HL-60 (cell line): ENCODE measurements at regions not wholly inside any gene's neighbourhood (a gene's known extent, or its start where the extent isn't known, plus 50 kb on each side); places are given as distances from the start of the nearest gene placed in this dataset.

Source experiments
- DNase-seq, 2 experiments: peaks; one replicate each; pipeline ENCODE4 v3.0.0-alpha.2; 2010 to 2020; ENCODE audit warnings: low read depth in 1 of 2, low spot score in 1 of 2
- H3K27ac ChIP-seq: fragments of 250-450 bp; sonication (Bioruptor Pico); replicated peaks from 2 replicates; pipeline ENCODE4 v1.5.1; 2020; ENCODE audit warnings: mild to moderate bottlenecking, moderate library complexity
- H3K27me3 ChIP-seq: fragments of 250-450 bp; sonication (Bioruptor Pico); 2 replicates; pipeline ENCODE4 v1.5.1; 2021; ENCODE audit warnings: mild to moderate bottlenecking, moderate library complexity; ENCODE audit not compliant: insufficient read depth, poor library complexity, severe bottlenecking
- H3K4me3 ChIP-seq: replicated peaks from 2 replicates; pipeline ENCODE4 v1.5.1; 2011; ENCODE audit warnings: mild to moderate bottlenecking, control low read depth, low read length; ENCODE audit not compliant: insufficient read depth
- CTCF ChIP-seq: IDR thresholded peaks from one replicate; pipeline ENCODE4 v1.5.1; 2011; ENCODE audit warnings: low read length, control low read depth, inconsistent platforms; ENCODE audit not compliant: insufficient read depth
- GABPA ChIP-seq: IDR thresholded peaks from 2 replicates; pipeline ENCODE4 v1.6.1; 2012; ENCODE audit warnings: low read depth
- POLR2AphosphoS5 ChIP-seq: IDR thresholded peaks from 2 replicates; pipeline ENCODE4 v1.6.1; 2012; ENCODE audit warnings: low read depth
- SPI1 ChIP-seq: IDR thresholded peaks from 2 replicates; pipeline ENCODE4 v1.6.1; 2012; ENCODE audit warnings: low read depth, mild to moderate bottlenecking, borderline replicate concordance
- TF ChIP-seq, protein P1 (sequence below): IDR thresholded peaks from 2 replicates; pipeline ENCODE4 v1.6.1; 2012; ENCODE audit warnings: low read depth; ENCODE audit not compliant: insufficient replicate concordance

GRCh38 chr11:115083144-115083806 is 404.9 kb downstream of the NXPE2 start:
- no peaks in the 10 kb centered on the region for H3K27me3 ChIP-seq
- H3K27ac ChIP-seq: no peak overlapping the region
- no peak for DNase-seq
- H3K4me3 ChIP-seq: no peak overlapping the region
- TF ChIP-seq SPI1 (no peak), CTCF (no peak), POLR2AphosphoS5 (no peak), GABPA (no peak)
- TF ChIP-seq, protein P1, sequence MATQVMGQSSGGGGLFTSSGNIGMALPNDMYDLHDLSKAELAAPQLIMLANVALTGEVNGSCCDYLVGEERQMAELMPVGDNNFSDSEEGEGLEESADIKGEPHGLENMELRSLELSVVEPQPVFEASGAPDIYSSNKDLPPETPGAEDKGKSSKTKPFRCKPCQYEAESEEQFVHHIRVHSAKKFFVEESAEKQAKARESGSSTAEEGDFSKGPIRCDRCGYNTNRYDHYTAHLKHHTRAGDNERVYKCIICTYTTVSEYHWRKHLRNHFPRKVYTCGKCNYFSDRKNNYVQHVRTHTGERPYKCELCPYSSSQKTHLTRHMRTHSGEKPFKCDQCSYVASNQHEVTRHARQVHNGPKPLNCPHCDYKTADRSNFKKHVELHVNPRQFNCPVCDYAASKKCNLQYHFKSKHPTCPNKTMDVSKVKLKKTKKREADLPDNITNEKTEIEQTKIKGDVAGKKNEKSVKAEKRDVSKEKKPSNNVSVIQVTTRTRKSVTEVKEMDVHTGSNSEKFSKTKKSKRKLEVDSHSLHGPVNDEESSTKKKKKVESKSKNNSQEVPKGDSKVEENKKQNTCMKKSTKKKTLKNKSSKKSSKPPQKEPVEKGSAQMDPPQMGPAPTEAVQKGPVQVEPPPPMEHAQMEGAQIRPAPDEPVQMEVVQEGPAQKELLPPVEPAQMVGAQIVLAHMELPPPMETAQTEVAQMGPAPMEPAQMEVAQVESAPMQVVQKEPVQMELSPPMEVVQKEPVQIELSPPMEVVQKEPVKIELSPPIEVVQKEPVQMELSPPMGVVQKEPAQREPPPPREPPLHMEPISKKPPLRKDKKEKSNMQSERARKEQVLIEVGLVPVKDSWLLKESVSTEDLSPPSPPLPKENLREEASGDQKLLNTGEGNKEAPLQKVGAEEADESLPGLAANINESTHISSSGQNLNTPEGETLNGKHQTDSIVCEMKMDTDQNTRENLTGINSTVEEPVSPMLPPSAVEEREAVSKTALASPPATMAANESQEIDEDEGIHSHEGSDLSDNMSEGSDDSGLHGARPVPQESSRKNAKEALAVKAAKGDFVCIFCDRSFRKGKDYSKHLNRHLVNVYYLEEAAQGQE: no peak

GRCh38 chr11:115084231-115084630 is 405.9 kb downstream of the NXPE2 start:
- no peak for TF ChIP-seq CTCF
- TF ChIP-seq POLR2AphosphoS5: no peak
- TF ChIP-seq GABPA: no peak
- no peak for TF ChIP-seq SPI1
- Histone ChIP-seq H3K4me3 (no peak overlapping the region), H3K27me3 (no peaks in the 10 kb centered on the region), H3K27ac (no peak overlapping the region)
- DNase-seq: no peak

DNA sequence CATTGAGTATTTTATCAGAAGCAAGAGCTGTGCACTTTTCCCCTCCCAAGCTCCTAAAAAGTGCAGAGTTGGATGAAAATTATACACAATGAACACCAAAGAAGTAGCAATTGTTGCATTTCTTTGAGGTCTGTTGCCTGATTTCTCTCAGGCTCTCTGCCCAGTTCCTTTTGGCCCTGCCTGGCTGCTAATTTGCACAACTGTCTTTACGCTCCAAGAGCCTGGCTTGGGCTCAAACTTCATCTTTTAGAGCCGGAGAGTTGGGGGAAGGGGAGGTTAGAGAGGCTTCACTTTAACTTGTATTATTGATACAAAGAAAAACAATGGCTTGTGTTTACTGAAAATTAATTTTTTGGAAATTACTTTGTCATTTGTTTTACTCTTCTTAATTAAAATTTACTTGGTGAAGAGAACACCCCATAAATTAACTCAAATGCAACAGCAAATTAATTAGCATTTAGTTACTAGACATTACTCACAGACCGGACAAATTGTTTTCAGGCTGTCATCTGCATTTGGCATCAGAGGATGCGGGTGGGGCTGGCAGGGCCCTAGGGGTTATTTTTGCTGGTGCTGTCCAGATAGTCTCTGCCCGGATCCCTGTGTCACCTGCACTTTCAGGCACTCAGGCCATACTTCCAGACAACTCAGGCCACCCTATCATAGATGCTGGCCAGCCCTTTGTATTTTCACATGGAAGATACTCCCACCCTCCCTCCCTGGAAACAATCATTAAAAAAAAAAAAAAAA is 407.3 kb downstream of the NXPE2 start:
- Histone ChIP-seq H3K4me3 (no peak overlapping the region), H3K27ac (no peak overlapping the region), H3K27me3 (no peaks in the 10 kb centered on the region)
- no peak for DNase-seq
- no peak for TF ChIP-seq GABPA
- TF ChIP-seq CTCF: no peak
- TF ChIP-seq SPI1: no peak
- TF ChIP-seq POLR2AphosphoS5: no peak
- TF ChIP-seq, protein P1: no peak
